Astrocyte (in vitro differentiated cells and primary cell): ENCODE measurements at regions not wholly inside any gene's neighbourhood (a gene's known extent, or its start where the extent isn't known, plus 50 kb on each side); places are given as distances from the start of the nearest gene placed in this dataset.

ENCODE experiments used
- DNase-seq: peaks from one replicate; pipeline ENCODE4 v3.0.0-alpha.2; 2010; ENCODE audit warnings: low read depth
- FAIRE-seq: peaks from 2 replicates; lab custom pipeline; 2011; peaks lifted over from hg19 to GRCh38; lab: Jason Lieb, UNC
- H2AFZ ChIP-seq: 2 replicates; pipeline ENCODE4 v1.6.0; 2012; ENCODE audit warnings: low read depth, low read length, inconsistent platforms
- H3K27ac ChIP-seq: 2 replicates; pipeline ENCODE4 v1.5.1; 2011; ENCODE audit warnings: low read depth, low read length, inconsistent platforms
- H3K27me3 ChIP-seq: 2 replicates; pipeline ENCODE4 v1.6.0; 2011; ENCODE audit warnings: low read length, inconsistent platforms; ENCODE audit not compliant: insufficient read depth
- H3K36me3 ChIP-seq: 2 replicates; pipeline ENCODE4 v1.5.1; 2011; ENCODE audit warnings: low read length, inconsistent platforms; ENCODE audit not compliant: insufficient read depth
- H3K4me1 ChIP-seq: 2 replicates; pipeline ENCODE4 v1.5.1; 2011; ENCODE audit warnings: low read length, inconsistent platforms; ENCODE audit not compliant: insufficient read depth
- H3K4me2 ChIP-seq: 2 replicates; pipeline ENCODE4 v1.6.0; 2012; ENCODE audit warnings: low read length, inconsistent platforms
- H3K4me3 ChIP-seq: 2 replicates; pipeline ENCODE4 v1.5.1; 2011; ENCODE audit warnings: low read depth, mild to moderate bottlenecking, low read length, inconsistent platforms; ENCODE audit not compliant: insufficient read depth
- H3K79me2 ChIP-seq: 2 replicates; pipeline ENCODE4 v1.6.0; 2012; ENCODE audit warnings: mild to moderate bottlenecking, low read length, inconsistent platforms; ENCODE audit not compliant: insufficient read depth
- H3K9ac ChIP-seq: 2 replicates; pipeline ENCODE4 v1.6.0; 2012; ENCODE audit warnings: mild to moderate bottlenecking, low read length, inconsistent platforms
- H3K9me3 ChIP-seq: 2 replicates; pipeline ENCODE4 v1.5.1; 2012; ENCODE audit warnings: low read depth, mild to moderate bottlenecking, low read length, inconsistent platforms; ENCODE audit not compliant: insufficient read depth
- H4K20me1 ChIP-seq: 2 replicates; pipeline ENCODE4 v1.6.0; 2012; ENCODE audit warnings: low read length, inconsistent platforms; ENCODE audit not compliant: insufficient read depth
- H3K27ac Mint-ChIP-seq: one replicate; pipeline ENCODE4 v1.8.0; 2021; ENCODE audit warnings: mild to moderate bottlenecking, mixed read lengths; ENCODE audit not compliant: unreplicated experiment
- H3K27me3 Mint-ChIP-seq: one replicate; pipeline ENCODE4 v1.8.0; 2021; ENCODE audit warnings: low read depth, mixed read lengths; ENCODE audit not compliant: unreplicated experiment
- H3K36me3 Mint-ChIP-seq: one replicate; pipeline ENCODE4 v1.8.0; 2021; ENCODE audit warnings: low read depth, mixed read lengths; ENCODE audit not compliant: unreplicated experiment
- H3K4me1 Mint-ChIP-seq: one replicate; pipeline ENCODE4 v1.8.0; 2021; ENCODE audit warnings: low read depth, mixed read lengths; ENCODE audit not compliant: unreplicated experiment
- H3K4me3 Mint-ChIP-seq: one replicate; pipeline ENCODE4 v1.8.0; 2021; ENCODE audit warnings: mild to moderate bottlenecking, moderate library complexity, mixed read lengths; ENCODE audit not compliant: unreplicated experiment
- H3K9me3 Mint-ChIP-seq: one replicate; pipeline ENCODE4 v1.8.0; 2021; ENCODE audit warnings: mild to moderate bottlenecking, mixed read lengths; ENCODE audit not compliant: unreplicated experiment
- CTCF ChIP-seq: IDR thresholded peaks from 2 replicates; pipeline ENCODE4 v1.5.1; 2011; ENCODE audit warnings: low read depth, mild to moderate bottlenecking, inconsistent platforms, low read length, moderate library complexity; ENCODE audit not compliant: insufficient read depth
- EZH2 ChIP-seq: IDR thresholded peaks from 2 replicates; pipeline ENCODE4 v1.6.1; 2012; ENCODE audit warnings: mild to moderate bottlenecking, low read length, inconsistent platforms; ENCODE audit not compliant: insufficient read depth

- Histone ChIP-seq H4K20me1 (no peaks in the 10 kb centered on the region), H3K9me3 (no peaks in the 10 kb centered on the region), H2AFZ (no peak overlapping the region), H3K36me3 (no peaks in the 10 kb centered on the region), H3K9ac (no peak overlapping the region), H3K79me2 (no peaks in the 10 kb centered on the region), H3K27me3 (no peaks in the 10 kb centered on the region), H3K4me1 (no peaks in the 10 kb centered on the region), H3K27ac (no peak overlapping the region), H3K4me3 (no peak overlapping the region), H3K4me2 (no peak overlapping the region)
- H3K9me3 Mint-ChIP-seq: peaks cover 1% of the 10 kb centered on the region
- no peak overlapping the region for H3K4me3 Mint-ChIP-seq
- H3K4me1 Mint-ChIP-seq: peaks cover 7% of the 10 kb centered on the region
- H3K36me3 Mint-ChIP-seq: no peaks in the 10 kb centered on the region
- no peak for DNase-seq
- H3K27me3 Mint-ChIP-seq: no peaks in the 10 kb centered on the region
- H3K27ac Mint-ChIP-seq: no peak overlapping the region
- TF ChIP-seq CTCF (no peak), EZH2 (no peak)
- FAIRE-seq: no peak
Observed at GRCh38 chr4:62531264-62531663, 1331.1 kb downstream of the ADGRL3 start.

DNA sequence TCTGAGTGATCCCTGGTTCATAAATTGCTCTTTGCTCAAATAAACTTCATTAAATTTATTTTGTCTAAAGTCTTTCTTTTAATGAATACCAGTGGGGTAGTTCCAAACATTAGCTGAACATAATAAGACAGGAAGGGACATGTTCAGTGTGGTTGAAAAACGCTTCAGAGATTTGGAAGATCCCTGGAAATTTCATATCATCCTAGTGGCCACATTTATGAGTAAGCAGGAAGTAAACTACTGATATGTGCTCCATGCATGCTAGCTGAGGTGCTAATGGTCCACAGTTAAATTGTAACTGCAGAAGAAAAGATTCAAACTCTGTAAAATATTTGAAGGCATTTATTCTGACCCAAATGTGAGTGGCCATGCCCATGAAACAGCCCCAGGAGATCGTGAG, 1328.7 kb downstream of the ADGRL3 start:
- Mint-ChIP-seq H3K36me3 (peaks cover 1% of the 10 kb centered on the region), H3K27ac (no peak overlapping the region), H3K9me3 (peaks cover 4% of the 10 kb centered on the region), H3K27me3 (no peaks in the 10 kb centered on the region), H3K4me3 (no peak overlapping the region), H3K4me1 (peaks cover 7% of the 10 kb centered on the region)
- no peaks in the 10 kb centered on the region for H3K4me1 ChIP-seq
- no peak overlapping the region for H2AFZ ChIP-seq
- H3K36me3 ChIP-seq: no peaks in the 10 kb centered on the region
- H3K9ac ChIP-seq: no peak overlapping the region
- no peaks in the 10 kb centered on the region for H3K79me2 ChIP-seq
- no peak overlapping the region for H3K4me2 ChIP-seq
- peaks cover 3% of the 10 kb centered on the region for H3K9me3 ChIP-seq
- DNase-seq: no peak
- TF ChIP-seq CTCF (no peak), EZH2 (no peak)
- H3K27me3 ChIP-seq: no peaks in the 10 kb centered on the region
- H3K27ac ChIP-seq: no peak overlapping the region
- no peak overlapping the region for H3K4me3 ChIP-seq
- no peaks in the 10 kb centered on the region for H4K20me1 ChIP-seq
- no peak for FAIRE-seq

- FAIRE-seq: no peak
- H3K4me1 ChIP-seq: no peaks in the 10 kb centered on the region
Observed at GRCh38 chr4:62526671-62527070, 1326.5 kb downstream of the ADGRL3 start.

More at GRCh38 chr4:62526671-62527070, 1326.5 kb downstream of the ADGRL3 start:
- Histone ChIP-seq H3K4me2 (no peak overlapping the region), H3K4me3 (no peak overlapping the region), H4K20me1 (no peaks in the 10 kb centered on the region), H3K9me3 (peaks cover 3% of the 10 kb centered on the region), H3K27me3 (no peaks in the 10 kb centered on the region), H3K36me3 (no peaks in the 10 kb centered on the region), H3K9ac (no peak overlapping the region), H3K27ac (no peak overlapping the region), H2AFZ (no peak overlapping the region), H3K79me2 (no peaks in the 10 kb centered on the region)
- Mint-ChIP-seq H3K27me3 (no peaks in the 10 kb centered on the region), H3K27ac (no peak overlapping the region), H3K36me3 (peaks cover 3% of the 10 kb centered on the region), H3K4me3 (no peak overlapping the region), H3K9me3 (peaks cover 6% of the 10 kb centered on the region), H3K4me1 (peaks cover 7% of the 10 kb centered on the region)
- DNase-seq: no peak
- TF ChIP-seq EZH2: no peak
- no peak for TF ChIP-seq CTCF
